ENCODE measurements at regions not wholly inside any gene's neighbourhood (a gene's known extent, or its start where the extent isn't known, plus 50 kb on each side); places are given as distances from the start of the nearest gene placed in this dataset.

DNA sequence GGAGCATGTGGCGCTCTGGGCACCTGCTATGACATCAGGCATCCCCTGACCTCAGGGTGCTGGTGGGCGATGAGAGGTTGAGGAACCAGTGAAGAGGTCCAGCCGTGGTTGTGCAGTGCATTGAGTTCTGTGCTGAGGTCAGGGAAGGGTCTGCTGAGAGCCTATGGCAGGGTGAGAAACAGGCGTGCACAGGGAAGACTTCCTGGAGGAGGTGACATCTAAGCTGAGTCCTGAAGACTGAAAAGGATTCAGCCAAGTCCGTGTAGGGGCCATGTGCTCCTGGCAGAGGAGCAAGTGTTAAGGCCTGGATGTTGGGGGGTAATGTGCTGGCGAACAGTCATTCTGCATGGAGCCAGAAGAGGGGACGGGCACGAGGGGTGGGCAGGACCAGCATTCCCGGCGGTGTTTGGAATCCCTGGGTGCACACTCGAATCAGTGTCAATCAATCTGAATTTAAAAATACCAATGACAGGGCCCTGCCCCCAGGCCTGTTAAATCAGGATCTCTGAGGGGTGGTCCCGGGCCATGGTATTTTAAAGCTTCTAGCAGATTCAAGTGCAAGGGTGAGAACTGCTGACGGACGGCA is 65.8 kb upstream of the CIBAR2 start:
- TF ChIP-seq, protein P1, sequence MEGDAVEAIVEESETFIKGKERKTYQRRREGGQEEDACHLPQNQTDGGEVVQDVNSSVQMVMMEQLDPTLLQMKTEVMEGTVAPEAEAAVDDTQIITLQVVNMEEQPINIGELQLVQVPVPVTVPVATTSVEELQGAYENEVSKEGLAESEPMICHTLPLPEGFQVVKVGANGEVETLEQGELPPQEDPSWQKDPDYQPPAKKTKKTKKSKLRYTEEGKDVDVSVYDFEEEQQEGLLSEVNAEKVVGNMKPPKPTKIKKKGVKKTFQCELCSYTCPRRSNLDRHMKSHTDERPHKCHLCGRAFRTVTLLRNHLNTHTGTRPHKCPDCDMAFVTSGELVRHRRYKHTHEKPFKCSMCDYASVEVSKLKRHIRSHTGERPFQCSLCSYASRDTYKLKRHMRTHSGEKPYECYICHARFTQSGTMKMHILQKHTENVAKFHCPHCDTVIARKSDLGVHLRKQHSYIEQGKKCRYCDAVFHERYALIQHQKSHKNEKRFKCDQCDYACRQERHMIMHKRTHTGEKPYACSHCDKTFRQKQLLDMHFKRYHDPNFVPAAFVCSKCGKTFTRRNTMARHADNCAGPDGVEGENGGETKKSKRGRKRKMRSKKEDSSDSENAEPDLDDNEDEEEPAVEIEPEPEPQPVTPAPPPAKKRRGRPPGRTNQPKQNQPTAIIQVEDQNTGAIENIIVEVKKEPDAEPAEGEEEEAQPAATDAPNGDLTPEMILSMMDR (IDR thresholded peaks at IDR 0.05) = no peak
- no peak for TF ChIP-seq POLR2A (IDR thresholded peaks at IDR 0.05)

All from thyroid gland (tissue), 4 donors.